ENCODE measurements at regions not wholly inside any gene's neighbourhood (a gene's known extent, or its start where the extent isn't known, plus 50 kb on each side); places are given as distances from the start of the nearest gene placed in this dataset.
A peak's percentile ranks its signal among the peaks of the same experiment; 100 is the strongest.
"Not testable (repeated sequence)": the region's sequence is repeated elsewhere in the genome, so short reads cannot be mapped to it uniquely, and the experiment has no call there.

- no peak for DNase-seq (ENCODE audit: low spot score)
These were observed 326.8 kb downstream of the TBL1XR1 start for GRCh38 chr3:176870451-176870850.

- no peak for DNase-seq (ENCODE audit: low spot score)
These were observed 329.3 kb downstream of the TBL1XR1 start for GRCh38 chr3:176867681-176868663.

GRCh38 chr3:176861137-176861536 is 336.1 kb downstream of the TBL1XR1 start:
- no peak for DNase-seq (ENCODE audit: low spot score)

GRCh38 chr3:176856721-176857120 is 340.6 kb downstream of the TBL1XR1 start:
- no peak for DNase-seq (ENCODE audit: low spot score)

GRCh38 chr3:176855901-176856486 is 341.3 kb downstream of the TBL1XR1 start:
- no peak for DNase-seq (ENCODE audit: low spot score)

GRCh38 chr3:176855213-176855612 is 342.1 kb downstream of the TBL1XR1 start:
- no peak for DNase-seq (ENCODE audit: low spot score)

GRCh38 chr3:176850498-176850897 is 346.8 kb downstream of the TBL1XR1 start:
- DNase-seq (ENCODE audit: low spot score), result no peak

GRCh38 chr3:176848431-176849214 is 348.7 kb downstream of the TBL1XR1 start:
- DNase-seq (ENCODE audit: low spot score), result no peak

- DNase-seq (ENCODE audit: low spot score), result no peak
These were observed 354.4 kb downstream of the TBL1XR1 start for GRCh38 chr3:176842914-176843313.

- no peak for DNase-seq (ENCODE audit: low spot score)
These were observed 356.5 kb downstream of the TBL1XR1 start for GRCh38 chr3:176840641-176841286.

- DNase-seq (ENCODE audit: low spot score), result no peak
These were observed 357.4 kb downstream of the TBL1XR1 start for GRCh38 chr3:176839901-176840300.

- DNase-seq (ENCODE audit: low spot score), result no peak
These were observed 357.8 kb downstream of the TBL1XR1 start for GRCh38 chr3:176839466-176839865.

- DNase-seq (ENCODE audit: low spot score), result not testable (repeated sequence)
These were observed 370.0 kb downstream of the TBL1XR1 start for GRCh38 chr3:176827244-176827643.

GRCh38 chr3:176824811-176825210 is 372.5 kb downstream of the TBL1XR1 start:
- DNase-seq (ENCODE audit: low spot score), result no peak

GRCh38 chr3:176820764-176821163 is 376.5 kb downstream of the TBL1XR1 start:
- DNase-seq (ENCODE audit: low spot score), result no peak

GRCh38 chr3:176816937-176817336 is 380.3 kb downstream of the TBL1XR1 start:
- no peak for DNase-seq (ENCODE audit: low spot score)

- DNase-seq (ENCODE audit: low spot score), result peak; percentile 81
These were observed 383.0 kb downstream of the TBL1XR1 start for GRCh38 chr3:176814285-176814684.

- no peak for DNase-seq (ENCODE audit: low spot score)
These were observed 389.3 kb downstream of the TBL1XR1 start for GRCh38 chr3:176807938-176808337.

- no peak for DNase-seq (ENCODE audit: low spot score)
These were observed 397.6 kb downstream of the TBL1XR1 start for GRCh38 chr3:176799675-176800074.

- no peak for DNase-seq (ENCODE audit: low spot score)
These were observed 398.6 kb downstream of the TBL1XR1 start for GRCh38 chr3:176798680-176799079.

GRCh38 chr3:176796371-176796770 is 400.9 kb downstream of the TBL1XR1 start:
- DNase-seq (ENCODE audit: low spot score), result no peak

- no peak for DNase-seq (ENCODE audit: low spot score)
These were observed 401.4 kb downstream of the TBL1XR1 start for GRCh38 chr3:176795891-176796290.

Measured in ecto neural progenitor cell (in vitro differentiated cells).